HEK293T (cell line): ENCODE measurements at regions not wholly inside any gene's neighbourhood (a gene's known extent, or its start where the extent isn't known, plus 50 kb on each side); places are given as distances from the start of the nearest gene placed in this dataset.

ENCODE experiments used
- CTCF ChIA-PET: fragments of 350-600 bp; formaldehyde crosslinking; extraction: SDS; loops from one replicate; lab custom pipeline; 2021; ENCODE audit warnings: antibody characterized with exemption, inconsistent platforms; lab: Yijun Ruan, JAX
- POLR2A ChIA-PET: fragments of 350-600 bp; formaldehyde crosslinking; extraction: SDS; loops from one replicate; lab custom pipeline; 2020; ENCODE audit warnings: antibody characterized with exemption, inconsistent platforms; lab: Yijun Ruan, JAX
- DNase-seq: peaks from one replicate; pipeline ENCODE4 v3.0.0; 2012; ENCODE audit warnings: mixed read lengths; ENCODE audit errors: extremely low spot score
- ARNT ChIP-seq: fragments of 450-650 bp; IDR thresholded peaks from 2 replicates; pipeline ENCODE4 v1.6.1; 2017; ENCODE audit warnings: mild to moderate bottlenecking
- BHLHE40 ChIP-seq: fragments of 450-650 bp; IDR thresholded peaks from 2 replicates; pipeline ENCODE4 v1.6.1; 2016; ENCODE audit warnings: mild to moderate bottlenecking, moderate library complexity, borderline replicate concordance
- CTBP1 ChIP-seq: fragments of 450-650 bp; IDR thresholded peaks from 2 replicates; pipeline ENCODE4 v1.6.1; 2016; ENCODE audit warnings: borderline replicate concordance
- ELF4 ChIP-seq: fragments of 450-650 bp; IDR thresholded peaks from 2 replicates; pipeline ENCODE4 v1.6.1; 2017; ENCODE audit warnings: antibody characterized with exemption
- FOXA1 ChIP-seq: fragments of 450-650 bp; IDR thresholded peaks from 2 replicates; pipeline ENCODE4 v1.6.1; 2016; ENCODE audit warnings: mild to moderate bottlenecking
- FOXK2 ChIP-seq: fragments of 450-650 bp; IDR thresholded peaks from 2 replicates; pipeline ENCODE4 v1.6.1; 2016; ENCODE audit warnings: mild to moderate bottlenecking
- FOXM1 ChIP-seq: fragments of 450-650 bp; IDR thresholded peaks from 2 replicates; pipeline ENCODE4 v1.6.1; 2017; ENCODE audit warnings: mild to moderate bottlenecking, borderline replicate concordance
- HDGF ChIP-seq: fragments of 450-650 bp; IDR thresholded peaks from 2 replicates; pipeline ENCODE4 v1.6.1; 2017; ENCODE audit warnings: antibody characterized with exemption, borderline replicate concordance
- L3MBTL2 ChIP-seq: fragments of 450-650 bp; conservative IDR thresholded peaks from 2 replicates; pipeline ENCODE4 v1.6.1; 2016; ENCODE audit warnings: mild to moderate bottlenecking
- LEF1 ChIP-seq: fragments of 450-650 bp; IDR thresholded peaks from 2 replicates; pipeline ENCODE4 v1.6.1; 2017; ENCODE audit warnings: mild to moderate bottlenecking, borderline replicate concordance
- NFRKB ChIP-seq: fragments of 450-650 bp; IDR thresholded peaks from 2 replicates; pipeline ENCODE4 v1.6.1; 2016; ENCODE audit warnings: mild to moderate bottlenecking, moderate library complexity
- SP1 ChIP-seq: fragments of 450-650 bp; IDR thresholded peaks from 2 replicates; pipeline ENCODE4 v1.6.1; 2017
- SUZ12 ChIP-seq: fragments of 450-650 bp; IDR thresholded peaks from 2 replicates; pipeline ENCODE4 v1.6.1; 2016; ENCODE audit warnings: mild to moderate bottlenecking
- TARDBP ChIP-seq: fragments of 450-650 bp; IDR thresholded peaks from 2 replicates; pipeline ENCODE4 v1.6.1; 2016
- ZNF384 ChIP-seq: fragments of 450-650 bp; IDR thresholded peaks from 2 replicates; pipeline ENCODE4 v1.6.1; 2016
- TF ChIP-seq, protein P1 (sequence below): fragments of 450-650 bp; IDR thresholded peaks from 2 replicates; pipeline ENCODE4 v1.6.1; 2016

DNA sequence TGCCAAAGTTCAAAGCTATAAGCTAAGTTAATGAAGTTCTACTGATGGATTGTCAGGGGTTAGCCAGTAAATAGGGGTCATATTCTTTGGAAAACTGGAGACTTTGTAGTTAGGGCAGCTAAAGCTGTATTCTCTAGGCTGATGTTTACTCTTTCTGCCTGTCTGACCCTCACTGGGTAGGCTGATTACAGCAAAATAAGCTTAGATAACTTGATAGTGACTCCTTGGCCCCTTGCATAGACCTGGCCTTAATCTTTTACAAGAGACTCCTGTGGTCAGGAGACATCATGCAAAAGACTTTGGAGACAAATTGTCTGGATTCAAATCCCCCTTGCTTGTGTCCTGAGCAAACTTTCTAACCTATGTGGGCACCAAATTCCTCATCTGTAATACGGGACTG, 314.4 kb upstream of the MSX2 start:
- ChIA-PET POLR2A (interaction anchor here (0.8 to 1.4 kb wide), 5 partner anchors 27 to 314 kb away, joined by 3 to 5 read pairs (median 3); partner anchors contain the start of gene MSX2), CTCF (interaction anchor here (0.6 to 2.0 kb wide), 7 partner anchors 9 to 370 kb away, joined by 3 to 9 read pairs (median 3); no protein-coding TSS in a partner anchor)
- no peak for TF ChIP-seq ARNT
- TF ChIP-seq SUZ12 = no peak
- TF ChIP-seq BHLHE40 = no peak
- TF ChIP-seq NFRKB = no peak
- no peak for TF ChIP-seq SP1
- no peak for TF ChIP-seq LEF1
- TF ChIP-seq FOXM1 = no peak
- no peak for TF ChIP-seq FOXA1
- TF ChIP-seq ZNF384 = no peak
- no peak for TF ChIP-seq FOXK2
- TF ChIP-seq ELF4 = no peak
- no peak for TF ChIP-seq L3MBTL2
- no peak for TF ChIP-seq HDGF
- TF ChIP-seq, protein P1, sequence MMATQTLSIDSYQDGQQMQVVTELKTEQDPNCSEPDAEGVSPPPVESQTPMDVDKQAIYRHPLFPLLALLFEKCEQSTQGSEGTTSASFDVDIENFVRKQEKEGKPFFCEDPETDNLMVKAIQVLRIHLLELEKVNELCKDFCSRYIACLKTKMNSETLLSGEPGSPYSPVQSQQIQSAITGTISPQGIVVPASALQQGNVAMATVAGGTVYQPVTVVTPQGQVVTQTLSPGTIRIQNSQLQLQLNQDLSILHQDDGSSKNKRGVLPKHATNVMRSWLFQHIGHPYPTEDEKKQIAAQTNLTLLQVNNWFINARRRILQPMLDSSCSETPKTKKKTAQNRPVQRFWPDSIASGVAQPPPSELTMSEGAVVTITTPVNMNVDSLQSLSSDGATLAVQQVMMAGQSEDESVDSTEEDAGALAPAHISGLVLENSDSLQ = no peak
- no peak for TF ChIP-seq TARDBP
- no peak for TF ChIP-seq CTBP1
- DNase-seq = no peak

DNA sequence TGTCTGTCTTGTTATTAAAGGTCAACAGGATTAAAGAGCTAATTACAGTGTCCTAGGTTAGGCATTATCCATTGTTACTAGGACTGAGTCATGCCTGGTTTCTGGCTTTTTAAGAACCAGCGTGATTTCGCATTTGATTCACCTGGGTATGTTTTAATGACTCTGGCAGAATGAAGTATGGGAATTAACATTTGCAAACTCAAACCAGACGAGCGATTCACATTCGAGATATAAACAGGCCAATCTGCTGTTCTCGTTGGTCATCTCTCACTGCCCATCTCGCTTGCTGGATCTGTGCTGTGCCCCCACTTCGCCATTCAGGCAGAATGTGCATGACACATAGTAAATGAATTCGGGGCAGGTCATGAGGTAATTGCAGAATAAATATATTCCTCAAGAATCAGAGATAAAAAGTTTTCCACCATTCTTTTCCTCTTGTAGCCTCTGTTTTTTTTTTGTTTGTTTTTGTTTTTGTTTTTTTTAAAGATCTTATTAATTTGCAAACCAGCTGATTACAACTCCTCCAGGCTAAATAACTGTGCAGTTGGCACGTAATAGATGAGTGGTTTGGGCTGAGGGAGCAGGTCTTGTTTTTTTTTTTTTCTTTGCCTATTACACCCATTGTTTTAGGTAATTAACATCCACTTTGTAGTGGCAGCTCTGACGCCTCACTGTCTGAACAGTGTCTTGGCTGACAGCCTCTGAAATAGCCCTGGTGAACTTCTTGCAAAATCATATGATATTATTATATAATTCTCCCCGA, 313.5 kb upstream of the MSX2 start:
- ChIA-PET POLR2A (interaction anchor here (0.8 to 1.4 kb wide), 4 partner anchors 28 to 313 kb away, joined by 3 to 5 read pairs (median 3); partner anchors contain the start of gene MSX2), CTCF (interaction anchor here (0.6 to 2.0 kb wide), 8 partner anchors 9 to 526 kb away, joined by 3 to 9 read pairs (median 4); no protein-coding TSS in a partner anchor)
- TF ChIP-seq SUZ12 (no peak), ZNF384 (peak; percentile 65; the same call in 1 of the 2 replicates)
- DNase-seq = no peak

DNA sequence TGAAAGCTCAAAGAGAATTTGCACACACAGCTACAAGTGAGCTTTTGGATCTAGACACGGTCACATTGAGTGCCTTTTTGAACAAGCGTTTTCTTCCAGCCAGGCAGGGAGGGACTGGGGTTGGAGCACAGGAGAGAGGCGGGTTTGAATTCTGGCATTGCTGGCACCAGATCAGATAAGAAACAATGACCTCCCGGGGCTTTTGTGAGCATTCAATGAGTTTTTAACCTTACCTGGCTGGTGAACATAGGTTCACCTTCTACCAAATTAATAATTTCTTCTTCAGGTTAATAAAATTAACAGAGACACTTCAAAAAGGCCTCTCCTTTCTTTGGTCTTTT, 312.9 kb upstream of the MSX2 start:
- CTCF ChIA-PET = interaction anchor here (0.6 to 1.7 kb wide), 2 partner anchors 9 to 85 kb away, joined by 3 to 7 read pairs; no protein-coding TSS in a partner anchor
- POLR2A ChIA-PET = no interaction called here
- DNase-seq = no peak
- TF ChIP-seq HDGF (no peak), L3MBTL2 (no peak), ARNT (no peak), LEF1 (no peak), ZNF384 (no peak), NFRKB (no peak), FOXM1 (no peak), ELF4 (no peak)
- TF ChIP-seq, protein P1 = no peak

DNA sequence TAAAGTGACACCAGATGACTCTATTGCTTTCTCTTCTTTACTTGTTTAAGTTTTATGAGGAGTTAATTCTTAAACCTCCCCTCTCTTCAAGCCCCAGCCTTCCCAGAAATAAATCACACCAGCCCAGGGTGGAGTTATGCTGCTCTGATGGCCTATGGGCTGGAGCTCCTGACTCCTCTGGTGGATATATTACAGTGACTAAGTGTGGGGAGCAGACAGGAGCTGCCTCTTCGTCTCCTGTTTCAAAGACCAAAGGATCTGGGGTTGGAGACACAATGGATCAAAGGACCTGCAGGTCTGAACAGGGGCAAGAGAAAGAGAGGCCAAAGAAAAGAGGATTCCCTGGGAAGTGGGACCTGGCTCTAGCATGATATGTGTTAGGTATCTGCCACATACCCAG, 312.0 kb upstream of the MSX2 start:
- ChIA-PET POLR2A (interaction anchor here (0.7 to 1.6 kb wide), 4 partner anchors 29 to 75 kb away, joined by 3 to 4 read pairs (median 3); no protein-coding TSS in a partner anchor), CTCF (interaction anchor here (1.0 to 1.7 kb wide), 4 partner anchors 9 to 84 kb away, joined by 3 to 7 read pairs (median 4); no protein-coding TSS in a partner anchor)
- TF ChIP-seq, protein P1 = peak; percentile 78
- no peak for TF ChIP-seq SUZ12
- DNase-seq = no peak

DNA sequence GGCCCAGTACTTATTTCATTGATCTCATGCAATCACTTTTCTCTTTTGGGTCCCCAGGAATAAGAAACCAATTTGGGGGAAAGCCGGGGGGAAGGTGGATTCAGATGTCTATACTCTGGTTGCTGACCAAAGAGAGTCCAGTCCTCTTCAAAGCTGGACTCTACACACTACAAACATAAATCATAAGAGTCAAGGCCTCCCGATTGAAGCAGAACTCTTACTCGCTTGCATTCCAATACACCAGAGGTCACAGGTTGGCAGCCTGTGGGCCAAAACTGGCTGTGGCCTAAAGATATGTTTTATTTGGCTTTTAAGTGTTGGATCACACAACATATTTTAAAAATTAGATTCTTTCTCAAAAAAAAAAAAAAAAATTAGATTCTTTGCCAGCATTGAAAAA, 311.4 kb upstream of the MSX2 start:
- no peak for DNase-seq
- ChIA-PET POLR2A (interaction anchor here (0.8 to 1.6 kb wide), 7 partner anchors 35 to 169 kb away, joined by 3 to 4 read pairs (median 4); no protein-coding TSS in a partner anchor), CTCF (interaction anchor here (0.5 to 1.7 kb wide), 6 partner anchors 9 to 495 kb away, joined by 3 to 7 read pairs (median 4); no protein-coding TSS in a partner anchor)
- TF ChIP-seq, protein P1 = peak; percentile 31; the same call in 1 of the 2 replicates
- no peak for TF ChIP-seq FOXM1
